ENCODE measurements at regions not wholly inside any gene's neighbourhood (a gene's known extent, or its start where the extent isn't known, plus 50 kb on each side); places are given as distances from the start of the nearest gene placed in this dataset.
"Not testable (repeated sequence)": the region's sequence is repeated elsewhere in the genome, so short reads cannot be mapped to it uniquely, and the experiment has no call there.

DNA sequence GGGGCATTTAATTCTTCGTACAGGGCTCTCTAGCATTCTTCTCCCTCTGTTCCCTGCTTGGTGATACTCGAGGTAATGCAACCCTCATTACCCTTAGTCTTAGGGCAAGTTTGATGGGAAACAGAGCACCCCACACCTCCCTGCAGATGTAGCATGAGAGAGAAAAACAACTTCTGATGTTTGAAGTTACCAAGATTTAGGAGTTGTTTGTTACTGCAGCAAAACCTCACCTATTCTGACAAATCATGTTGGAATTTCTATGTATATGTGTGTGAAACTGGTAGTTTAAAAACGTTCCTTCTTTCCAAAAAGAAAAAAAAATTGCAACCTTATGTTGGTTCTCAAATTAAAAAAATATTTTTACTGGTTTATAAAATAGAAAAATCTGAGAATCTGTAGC, 145.3 kb upstream of the FAM90A26 start:
- H3K4me3 ChIP-seq (ENCODE audit: insufficient read depth, low read depth, low read length); H3K18ac ChIP-seq (ENCODE audit: low read depth, low read length); H3K9ac ChIP-seq (ENCODE audit: low read depth, low read length); H3K9me3 ChIP-seq (ENCODE audit: control insufficient read depth, insufficient read depth, low read length); H2BK5ac ChIP-seq (ENCODE audit: low read depth, low read length, poor library complexity, severe bottlenecking); H3K4ac ChIP-seq (ENCODE audit: low read depth, low read length); POLR2A ChIA-PET (ENCODE audit: unreplicated experiment); H4K20me1 ChIP-seq (ENCODE audit: insufficient read depth, low read length); H3K23ac ChIP-seq (ENCODE audit: low read depth, low read length); H3K36me3 ChIP-seq (ENCODE audit: control insufficient read depth, insufficient read depth, low read length); H2BK15ac ChIP-seq (ENCODE audit: low read depth, low read length); H3K4me1 ChIP-seq (ENCODE audit: control insufficient read depth, insufficient read depth, low read length); H2AK9ac ChIP-seq (replicated peaks; ENCODE audit: low read depth, low read length, poor library complexity); H3K27ac ChIP-seq (ENCODE audit: insufficient read depth, low read length); H2BK120ac ChIP-seq (ENCODE audit: low read depth, low read length); H2BK20ac ChIP-seq (ENCODE audit: low read depth, low read length); H4K5ac ChIP-seq (ENCODE audit: low read depth, low read length); dilution Hi-C loops (cut with HindIII; ENCODE audit: low sequenced_read_pairs, unreplicated experiment); H3K9me1 ChIP-seq (ENCODE audit: insufficient read depth, low read length); H3K4me2 ChIP-seq (ENCODE audit: low read depth, low read length); H3K27me3 ChIP-seq (ENCODE audit: control insufficient read depth, insufficient read depth, low read length); H4K91ac ChIP-seq (ENCODE audit: insufficient read depth, low read depth, low read length); H3K14ac ChIP-seq (replicated peaks; ENCODE audit: low read depth, low read length); ATAC-seq (ENCODE audit: low read depth); CTCF ChIA-PET; BruUV-seq (replicated peaks); H3K79me1 ChIP-seq (ENCODE audit: low read depth in 1 of 2, low read length in 2 of 2); H2AK5ac ChIP-seq (ENCODE audit: low read depth, low read length); H3K56ac ChIP-seq (ENCODE audit: extremely low read depth, insufficient read depth, low read length); H4K8ac ChIP-seq (ENCODE audit: low read depth in 2 of 2, low read length in 2 of 2); DNase-seq; H2AFZ ChIP-seq (replicated peaks; ENCODE audit: low read length, poor library complexity); intact Hi-C loops (cut with micrococcal nuclease): not testable (repeated sequence)
- in situ Hi-C loops (cut with MboI; ENCODE audit: low sequenced_read_pairs) = loop anchor here (25.0 kb wide), 1 partner anchor 87 kb away; no protein-coding TSS in a partner anchor
- no CpG with 5 or more reads among the region's 3 CpGs for WGBS, 2 experiments (ENCODE audit: extremely low coverage in 2 of 2, insufficient read length in 1 of 2)

DNA sequence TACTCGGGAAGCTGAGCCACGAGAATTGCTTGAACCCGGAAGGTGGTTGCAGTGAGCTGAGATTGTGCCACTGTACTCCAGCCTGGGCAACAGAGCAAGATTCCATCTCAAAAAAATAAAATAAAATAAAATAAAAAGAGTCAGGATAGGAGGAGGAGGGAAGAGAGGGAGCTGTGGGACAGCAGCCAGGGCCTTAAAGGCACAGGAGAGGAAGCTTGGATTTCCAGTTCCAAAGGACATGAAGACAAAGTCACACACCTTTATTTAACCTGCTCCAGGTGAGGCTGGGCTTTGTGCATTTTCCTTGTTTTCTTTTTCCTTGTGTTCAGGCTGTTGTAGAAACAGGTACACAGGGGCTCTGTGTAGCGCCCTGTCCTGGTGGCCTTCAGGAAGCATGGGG, 138.2 kb upstream of the HMX1 start:
- not testable (repeated sequence) for BruUV-seq (replicated peaks); H2BK20ac ChIP-seq (ENCODE audit: low read depth, low read length)
- WGBS, 2 experiments (ENCODE audit: extremely low coverage in 2 of 2, insufficient read length in 1 of 2) = no CpG with 5 or more reads among the region's 4 CpGs

More for the DNA sequence above, 138.2 kb upstream of the HMX1 start:
- H2AK5ac ChIP-seq (ENCODE audit: low read depth, low read length); H3K4me1 ChIP-seq (ENCODE audit: control insufficient read depth, insufficient read depth, low read length); POLR2A ChIA-PET (ENCODE audit: unreplicated experiment); H4K8ac ChIP-seq (ENCODE audit: low read depth in 2 of 2, low read length in 2 of 2); H4K5ac ChIP-seq (ENCODE audit: low read depth, low read length); H4K20me1 ChIP-seq (ENCODE audit: insufficient read depth, low read length); H4K91ac ChIP-seq (ENCODE audit: insufficient read depth, low read depth, low read length); H3K36me3 ChIP-seq (ENCODE audit: control insufficient read depth, insufficient read depth, low read length); H2BK5ac ChIP-seq (ENCODE audit: low read depth, low read length, poor library complexity, severe bottlenecking); H3K27ac ChIP-seq (ENCODE audit: insufficient read depth, low read length); H2BK15ac ChIP-seq (ENCODE audit: low read depth, low read length); H2BK120ac ChIP-seq (ENCODE audit: low read depth, low read length); H3K4ac ChIP-seq (ENCODE audit: low read depth, low read length); H3K27me3 ChIP-seq (ENCODE audit: control insufficient read depth, insufficient read depth, low read length); H3K79me1 ChIP-seq (ENCODE audit: low read depth in 1 of 2, low read length in 2 of 2); ATAC-seq (ENCODE audit: low read depth); H3K4me2 ChIP-seq (ENCODE audit: low read depth, low read length); H3K9me1 ChIP-seq (ENCODE audit: insufficient read depth, low read length); H3K56ac ChIP-seq (ENCODE audit: extremely low read depth, insufficient read depth, low read length); H3K4me3 ChIP-seq (ENCODE audit: insufficient read depth, low read depth, low read length); H2AFZ ChIP-seq (replicated peaks; ENCODE audit: low read length, poor library complexity); H3K23ac ChIP-seq (ENCODE audit: low read depth, low read length); H2AK9ac ChIP-seq (replicated peaks; ENCODE audit: low read depth, low read length, poor library complexity); CTCF ChIA-PET; H3K14ac ChIP-seq (replicated peaks; ENCODE audit: low read depth, low read length); H3K18ac ChIP-seq (ENCODE audit: low read depth, low read length); H3K9ac ChIP-seq (ENCODE audit: low read depth, low read length); intact Hi-C loops (cut with micrococcal nuclease); H3K9me3 ChIP-seq (ENCODE audit: control insufficient read depth, insufficient read depth, low read length); dilution Hi-C loops (cut with HindIII; ENCODE audit: low sequenced_read_pairs, unreplicated experiment); DNase-seq: not testable (repeated sequence)
- in situ Hi-C loops (cut with MboI; ENCODE audit: low sequenced_read_pairs) = loop anchor here (25.0 kb wide), 1 partner anchor 103 kb away; no protein-coding TSS in a partner anchor

All from IMR-90 (cell line).